Fibroblast of skin of back (primary cell): ENCODE measurements at regions not wholly inside any gene's neighbourhood (a gene's known extent, or its start where the extent isn't known, plus 50 kb on each side); places are given as distances from the start of the nearest gene placed in this dataset.

Experiments
- DNase-seq: peaks from one replicate; pipeline ENCODE4 v3.0.0-alpha.2; 2013

DNA sequence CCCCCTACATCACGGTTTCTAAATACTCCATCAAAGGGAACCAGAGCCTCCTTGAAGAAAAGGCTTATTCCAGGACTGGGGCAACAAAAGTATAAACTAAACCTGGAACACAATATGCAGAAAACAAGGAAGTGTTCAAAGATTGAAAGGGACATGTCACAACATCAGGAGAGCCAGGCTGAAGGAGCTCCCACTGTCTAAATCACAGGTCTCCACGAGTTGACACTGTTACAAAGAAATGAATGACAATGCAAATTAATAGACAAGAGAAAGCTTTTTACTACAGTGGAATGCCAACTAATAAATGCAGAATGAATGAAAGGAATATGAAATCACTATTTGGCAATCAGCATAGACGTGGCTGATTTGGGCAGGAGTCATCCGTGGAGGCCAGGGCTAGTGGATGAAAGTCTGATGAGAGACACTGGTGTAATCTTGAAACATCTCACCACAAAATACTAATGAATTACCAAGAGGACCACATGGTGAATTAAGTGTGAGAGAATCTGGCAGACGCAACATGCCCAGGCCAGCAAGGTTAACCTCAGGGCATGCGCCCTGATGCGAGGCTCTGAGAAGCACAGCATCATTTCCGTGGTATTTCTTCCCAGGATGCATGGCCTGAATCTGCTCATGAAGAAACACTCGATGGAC is 123.8 kb upstream of the TJP1 start:
- DNase-seq = peak; percentile 18

DNA sequence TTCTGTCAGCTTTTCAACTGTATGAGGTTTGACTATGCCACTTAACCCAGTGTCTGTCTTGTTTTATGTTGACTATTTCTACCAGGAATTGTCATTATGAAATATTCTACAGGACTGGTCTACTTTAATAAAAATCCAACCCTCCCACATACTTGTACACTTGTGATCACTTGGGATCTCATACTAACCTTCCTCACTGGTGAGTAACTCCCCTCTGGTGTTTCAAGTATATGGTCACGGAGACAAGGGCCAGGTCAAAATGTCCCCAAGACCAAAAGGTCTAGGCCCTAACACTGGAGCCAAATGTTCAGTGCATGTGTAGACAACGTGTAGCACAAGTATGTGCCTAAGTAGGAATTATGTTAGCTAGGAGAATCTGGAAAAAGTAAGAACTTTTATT is 122.7 kb upstream of the TJP1 start:
- no peak for DNase-seq

DNA sequence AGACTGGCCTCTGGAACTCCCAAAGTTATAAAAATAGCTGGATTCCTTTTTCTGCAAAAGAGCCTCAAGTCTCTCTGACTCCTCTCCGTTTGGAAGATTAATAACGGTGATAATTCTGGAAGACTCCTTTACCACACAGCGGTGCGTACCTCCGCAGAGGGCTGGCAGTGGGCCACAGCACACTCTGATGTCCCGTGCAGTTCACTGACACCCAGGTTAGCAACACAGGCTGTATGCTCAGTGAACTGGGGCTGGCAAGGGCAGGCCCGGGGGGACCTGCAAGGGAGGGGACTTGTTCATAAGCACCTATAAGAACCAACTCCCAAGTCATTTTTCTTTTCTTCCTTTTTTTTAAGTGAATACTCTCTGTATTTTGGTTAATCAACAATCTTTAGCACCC is 120.3 kb upstream of the TJP1 start:
- DNase-seq = no peak

DNA sequence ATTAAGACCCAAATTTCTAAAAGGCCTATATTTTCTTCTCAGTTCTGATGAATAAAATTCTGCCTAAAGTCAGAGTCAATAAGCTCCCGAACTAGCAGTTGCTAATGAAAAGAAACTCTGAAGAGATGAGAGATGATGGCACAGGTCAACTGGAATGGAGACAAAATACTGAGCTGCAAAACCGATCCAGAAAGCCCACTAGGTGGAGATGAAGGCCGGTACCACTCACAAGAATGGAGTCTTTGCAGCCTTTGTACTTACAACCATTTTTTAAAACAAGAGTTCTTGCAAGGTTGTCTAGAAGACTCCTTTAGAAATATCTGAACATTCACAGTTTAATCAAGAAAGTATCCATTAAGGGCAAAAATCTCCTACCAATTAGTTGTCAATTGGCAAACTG is 119.9 kb upstream of the TJP1 start:
- DNase-seq = no peak

DNA sequence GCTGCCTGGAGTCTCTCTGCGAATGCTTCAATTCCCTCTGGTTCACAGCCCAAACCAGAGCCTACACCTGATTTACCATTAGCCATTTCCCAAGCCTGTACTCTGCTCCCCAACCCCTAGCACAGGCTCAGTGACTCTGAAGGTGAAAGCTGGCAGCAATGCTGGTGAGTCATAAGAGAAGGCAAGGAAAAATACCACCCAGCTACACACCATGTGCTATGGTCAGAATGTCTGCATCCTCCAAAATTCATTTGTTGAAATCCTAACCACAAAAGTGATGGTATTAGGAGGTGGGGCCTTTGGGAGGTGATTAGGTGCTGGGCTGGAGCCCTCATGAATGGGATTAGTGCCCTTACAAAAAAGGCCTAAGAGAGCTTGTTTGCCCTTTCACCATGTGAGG is 117.1 kb upstream of the TJP1 start:
- DNase-seq = peak; percentile 49

DNA sequence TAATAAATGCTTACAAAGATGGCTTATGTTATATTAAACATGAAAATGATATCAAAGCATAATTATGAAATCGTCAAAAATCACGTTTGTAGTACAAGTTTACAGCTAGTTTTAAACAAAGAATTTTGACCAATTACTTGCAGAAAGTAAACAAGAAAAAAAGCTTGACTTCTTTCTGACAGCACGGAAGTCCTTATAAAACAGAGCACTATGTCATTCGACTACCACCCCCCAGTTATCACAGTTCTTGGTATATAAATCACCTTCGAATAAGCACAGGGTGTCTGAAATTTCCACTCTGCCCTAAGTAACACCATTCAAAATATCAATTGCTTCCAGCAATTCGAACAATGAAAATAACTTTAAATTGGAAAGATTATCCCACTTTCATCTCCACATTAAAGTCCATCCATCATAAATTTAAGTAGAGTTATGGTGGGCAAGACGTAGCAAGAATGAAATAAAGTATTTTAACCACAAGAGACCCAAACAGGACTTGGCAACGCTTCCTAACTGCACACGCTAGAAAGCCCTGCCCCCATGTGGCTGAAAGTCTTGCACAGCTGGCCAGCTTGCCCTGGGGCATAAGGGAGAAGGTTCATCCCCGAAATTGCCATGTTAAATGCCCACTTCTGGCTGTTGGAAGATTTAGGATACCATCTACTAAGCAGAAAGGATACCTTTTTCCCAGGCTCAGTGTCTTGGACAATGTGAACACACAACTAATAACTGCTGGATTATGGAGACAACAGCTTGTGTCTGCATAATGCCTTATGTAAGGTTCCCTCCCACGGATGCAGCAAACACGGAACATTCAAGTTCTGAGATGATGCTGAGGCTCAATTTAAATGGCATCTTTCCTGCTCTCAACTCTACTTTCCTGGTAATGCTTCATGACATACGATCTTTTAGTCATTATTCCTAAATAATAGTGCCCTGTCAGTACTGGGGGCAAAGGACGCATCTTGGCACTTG is 116.4 kb upstream of the TJP1 start:
- DNase-seq = no peak

DNA sequence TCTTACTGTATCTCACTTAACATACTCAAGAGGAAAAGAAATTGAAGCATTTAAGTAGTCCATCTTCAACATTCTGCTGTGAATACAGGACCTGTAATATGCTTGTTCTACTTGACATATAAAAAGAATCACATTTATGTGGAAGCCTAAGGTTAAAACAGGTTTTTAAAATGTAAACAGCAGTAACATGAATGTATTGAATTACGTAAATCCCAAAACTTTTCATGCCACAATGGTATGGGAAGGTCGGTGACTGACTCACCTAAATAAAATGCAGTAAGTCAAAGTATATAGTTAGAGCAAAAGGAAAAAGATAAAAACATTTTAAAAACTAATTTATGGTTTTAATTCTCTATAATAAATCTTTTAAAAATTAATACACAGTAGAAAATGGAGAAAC is 115.7 kb upstream of the TJP1 start:
- peak; percentile 66 for DNase-seq

DNA sequence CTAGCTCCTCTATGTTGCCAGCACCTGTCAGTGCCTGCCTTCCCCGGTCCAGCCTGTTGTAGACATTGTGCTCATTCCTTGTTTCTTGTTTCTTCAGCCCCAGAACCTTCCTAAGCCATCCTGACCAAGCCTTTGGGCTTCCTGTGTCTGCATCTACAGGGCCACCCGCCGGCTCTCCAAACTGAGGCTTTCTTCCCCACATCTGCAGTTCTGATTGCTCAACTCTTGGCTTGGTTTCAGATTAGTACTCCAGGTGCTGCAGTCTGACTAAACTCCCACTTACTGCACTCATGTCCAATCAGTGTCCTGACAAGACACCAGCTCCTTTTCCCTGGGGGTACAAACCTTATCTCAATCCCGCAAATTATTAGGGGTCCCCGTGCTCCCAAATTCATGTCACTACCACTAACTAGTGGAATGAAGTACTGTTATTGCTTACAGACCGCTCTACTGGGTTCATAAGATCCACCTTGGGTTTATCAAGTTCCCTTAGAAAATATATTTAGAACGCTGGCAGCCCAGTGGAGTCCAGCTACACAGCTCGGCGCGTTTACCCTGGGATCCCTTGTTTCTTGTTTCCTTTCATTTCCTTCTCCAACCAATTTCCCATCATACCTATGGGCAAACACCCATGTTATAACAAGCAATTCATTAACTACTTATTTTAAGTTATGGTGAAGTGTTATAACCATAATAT is 114.2 kb upstream of the TJP1 start:
- no peak for DNase-seq

DNA sequence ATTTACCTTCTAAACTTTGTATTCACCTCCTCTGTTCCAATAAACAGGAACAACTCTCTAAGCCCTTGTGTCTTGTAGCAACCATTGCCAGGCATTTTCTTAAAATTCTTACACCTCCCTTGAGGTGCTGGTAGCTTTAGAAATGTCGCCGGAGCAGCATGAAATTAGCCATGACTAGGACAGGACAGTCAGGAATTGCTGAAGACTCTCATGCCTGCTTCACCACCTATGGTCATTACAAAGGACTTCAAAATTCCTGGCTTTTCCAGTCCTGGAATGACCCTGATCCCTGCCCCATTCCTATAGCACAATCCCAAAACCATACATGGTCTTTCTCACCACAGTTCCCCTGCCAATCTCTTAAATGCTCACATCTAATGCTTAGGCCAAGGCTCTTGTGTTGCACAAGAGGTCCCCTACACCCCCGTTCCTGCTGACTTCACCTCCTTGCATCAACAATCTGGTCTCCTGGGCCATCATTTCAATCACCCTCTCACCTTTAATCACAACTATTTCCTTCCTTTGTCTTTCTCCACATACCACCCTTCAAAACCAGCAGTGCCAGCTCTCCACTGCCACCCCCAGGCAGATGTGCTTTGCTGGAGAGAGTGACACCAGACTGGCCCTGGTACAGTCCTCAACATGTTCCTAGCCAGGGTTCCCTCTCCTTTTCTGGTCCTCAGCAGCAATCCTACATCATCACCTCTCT is 113.2 kb upstream of the TJP1 start:
- DNase-seq = no peak

DNA sequence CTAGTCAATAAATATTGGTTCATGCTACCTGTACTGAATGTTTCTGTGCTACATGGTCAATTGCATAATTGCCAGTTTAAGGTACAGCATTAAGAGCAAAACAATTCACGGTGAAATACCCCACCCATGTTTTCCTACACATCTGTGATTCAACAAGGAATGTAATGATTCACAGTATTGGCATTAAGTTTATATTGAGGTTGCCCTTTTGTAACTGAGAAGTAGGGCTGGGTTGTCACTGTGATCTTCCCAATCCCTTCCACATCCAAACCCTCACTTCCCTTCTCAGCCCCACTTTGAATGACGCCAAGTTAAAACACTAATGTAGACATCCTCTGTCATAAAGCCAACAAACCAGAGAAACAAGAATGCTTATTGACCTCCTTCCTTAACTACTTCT is 112.0 kb upstream of the TJP1 start:
- DNase-seq = peak; percentile 71

DNA sequence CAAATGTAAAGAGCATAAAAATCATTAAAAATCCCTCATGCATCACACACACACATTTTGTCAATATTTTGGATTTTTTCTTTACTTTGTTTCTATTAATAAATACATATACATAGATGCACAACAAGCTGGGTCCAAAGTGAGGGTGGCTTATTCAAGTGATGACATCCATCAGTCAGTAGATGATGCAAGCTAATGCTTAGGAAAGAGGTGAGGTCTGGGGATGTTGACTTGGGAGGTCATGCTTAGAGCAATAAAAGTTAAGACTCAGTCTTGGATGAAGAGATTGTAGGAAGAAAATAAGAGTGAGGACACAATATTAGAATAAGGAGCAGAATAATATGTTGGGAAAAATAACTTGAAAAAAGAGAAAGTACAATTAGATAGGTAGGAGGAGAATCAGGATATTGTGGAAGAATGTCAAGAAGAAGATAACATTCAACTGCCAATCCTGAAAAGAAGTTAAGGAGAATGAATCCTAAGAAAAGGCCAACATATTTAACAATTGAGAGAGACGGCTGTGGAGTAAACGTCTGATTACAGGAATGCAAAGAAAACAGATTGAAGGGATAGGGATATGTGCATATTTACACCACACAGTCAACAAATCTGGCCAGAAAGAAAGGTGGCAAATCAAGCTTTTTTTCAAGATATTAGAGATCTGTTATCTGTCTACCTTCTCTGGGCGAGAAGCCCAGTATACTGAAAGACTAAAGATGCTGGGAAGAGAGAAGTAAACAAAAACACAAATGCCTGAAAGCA is 111.0 kb upstream of the TJP1 start:
- no peak for DNase-seq

DNA sequence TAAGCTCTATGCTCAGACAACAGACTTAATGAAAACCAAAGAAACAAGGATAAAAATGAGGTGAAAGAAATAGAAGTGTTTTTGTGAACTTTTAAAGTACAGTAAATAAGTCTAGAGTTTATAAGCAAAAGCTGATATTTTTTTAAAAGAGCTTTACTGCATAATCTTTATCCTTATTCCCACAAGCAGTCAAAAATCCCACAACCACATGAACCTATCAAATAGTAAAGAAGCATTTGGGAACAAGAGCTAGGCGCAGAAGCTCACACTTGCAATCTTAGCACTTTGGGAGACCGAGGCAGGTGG is 103.8 kb upstream of the TJP1 start:
- no peak for DNase-seq

DNA sequence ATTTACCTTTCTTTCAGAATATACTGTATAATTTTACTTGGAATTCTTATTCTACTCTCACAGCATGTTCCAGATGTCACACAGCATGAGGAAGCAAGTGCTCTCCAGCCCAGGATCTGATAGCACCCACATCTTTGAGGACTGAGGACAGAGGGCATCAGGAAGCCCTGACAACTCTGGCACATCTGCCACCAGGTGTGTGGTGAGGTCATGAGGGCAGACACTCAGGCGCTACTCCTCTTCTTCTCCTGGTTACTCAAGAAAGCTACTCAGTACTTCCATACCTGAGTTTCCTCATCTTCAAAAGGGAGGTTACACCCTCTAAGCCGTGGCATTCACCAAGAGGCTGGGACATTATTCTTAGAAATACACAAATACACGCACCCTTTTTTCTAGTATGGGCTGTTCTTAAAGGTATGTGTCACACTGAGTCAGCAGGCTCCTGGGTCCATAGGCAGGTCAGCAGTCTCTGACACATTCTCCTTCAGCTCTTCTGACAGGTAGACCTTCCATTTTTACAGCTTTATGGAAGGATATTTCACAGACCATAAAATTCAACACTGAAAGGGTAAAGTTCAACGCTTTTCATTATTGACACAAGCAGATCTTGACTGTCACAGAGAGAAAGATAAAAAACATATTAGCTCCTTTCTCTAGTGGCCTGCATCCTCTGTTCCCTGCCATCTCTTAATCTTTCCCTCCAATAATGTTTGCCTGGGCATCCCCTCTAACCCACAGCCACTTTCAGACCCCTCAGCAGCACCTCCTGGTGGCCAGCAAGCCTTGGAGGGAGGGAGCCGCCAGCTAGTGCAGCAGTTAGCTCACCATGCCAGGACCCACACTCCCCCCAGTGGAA is 103.2 kb upstream of the TJP1 start:
- peak; percentile 72 for DNase-seq

DNA sequence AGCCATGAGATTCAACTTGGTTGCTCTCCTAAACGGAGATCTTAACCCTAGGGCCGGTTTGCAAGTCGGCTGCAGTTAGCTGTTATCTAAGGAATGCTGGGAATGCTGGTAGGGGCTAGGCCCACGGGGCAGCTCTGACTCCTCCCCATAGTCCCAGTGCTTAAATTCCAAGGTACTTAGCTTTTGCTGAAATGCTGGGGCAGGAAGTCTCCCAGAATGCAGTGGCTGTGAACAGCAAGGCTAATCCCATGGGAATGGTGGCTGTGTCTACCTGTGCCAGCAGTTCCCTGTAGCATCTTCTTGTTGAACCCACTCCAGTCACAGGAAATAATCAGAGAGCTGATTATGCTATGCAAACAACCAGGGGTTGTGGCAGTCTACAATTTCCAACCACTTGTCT is 102.5 kb upstream of the TJP1 start:
- DNase-seq = peak; percentile 93

DNA sequence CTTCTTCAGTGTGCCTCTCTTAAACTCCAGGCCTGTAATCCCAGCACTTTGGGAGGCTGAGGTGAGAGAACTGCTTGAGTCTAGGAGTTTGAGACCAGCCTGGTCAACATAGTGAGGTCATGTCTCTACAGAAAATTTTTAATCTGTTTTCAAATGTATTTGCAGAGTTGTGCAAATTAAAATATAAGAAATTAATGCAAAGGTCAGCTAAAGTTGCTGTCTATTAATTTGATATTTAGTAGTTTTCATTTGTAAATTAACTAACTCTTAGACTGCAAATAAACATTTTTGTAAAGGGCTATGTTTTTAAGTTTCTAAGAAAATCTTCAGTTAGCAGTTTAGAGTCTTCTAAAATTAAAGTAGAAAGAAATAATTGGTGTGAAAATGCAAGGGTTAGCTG is 99.9 kb upstream of the TJP1 start:
- DNase-seq = no peak

DNA sequence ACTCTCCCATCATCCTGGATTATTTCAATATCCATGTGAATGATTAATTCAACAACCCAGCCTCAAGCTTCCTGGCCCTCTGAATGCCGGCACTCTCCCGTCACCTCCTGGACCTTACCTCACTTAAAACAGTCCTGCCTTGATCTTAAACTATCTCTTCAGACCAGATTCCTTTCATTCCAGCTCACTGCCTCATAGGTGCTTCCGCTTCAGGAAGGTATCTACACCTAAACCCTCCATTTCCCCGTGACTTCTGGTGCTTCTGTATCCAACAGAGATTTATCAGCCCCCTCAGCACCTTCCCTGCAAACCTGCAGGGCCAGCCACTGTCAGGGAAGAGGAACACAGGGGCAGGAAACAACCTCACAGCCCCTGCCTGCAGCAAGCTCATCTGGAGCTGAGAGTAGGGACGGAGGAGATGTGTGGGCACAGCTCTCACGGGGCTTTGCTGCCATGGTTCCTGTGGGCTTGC is 98.9 kb upstream of the TJP1 start:
- DNase-seq = no peak

DNA sequence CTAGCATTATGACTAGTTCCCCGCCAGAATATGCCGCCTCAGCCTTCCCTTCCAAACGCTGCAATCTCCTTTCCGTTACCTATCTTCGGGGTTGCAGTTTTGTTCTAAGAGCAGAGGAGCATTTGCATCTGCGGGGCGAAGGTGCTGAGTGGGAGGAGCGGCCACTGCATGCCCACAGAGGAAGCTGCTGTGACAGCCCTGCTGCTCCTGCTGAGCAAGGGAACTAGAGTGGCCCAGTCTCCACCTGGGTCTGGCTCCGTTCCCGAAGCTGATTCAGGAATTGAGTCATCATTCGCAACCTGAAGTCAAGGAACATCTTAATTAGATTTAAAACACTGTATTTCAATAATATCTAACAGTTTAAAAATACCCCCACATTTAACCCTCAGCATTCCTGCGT is 98.2 kb upstream of the TJP1 start:
- no peak for DNase-seq

DNA sequence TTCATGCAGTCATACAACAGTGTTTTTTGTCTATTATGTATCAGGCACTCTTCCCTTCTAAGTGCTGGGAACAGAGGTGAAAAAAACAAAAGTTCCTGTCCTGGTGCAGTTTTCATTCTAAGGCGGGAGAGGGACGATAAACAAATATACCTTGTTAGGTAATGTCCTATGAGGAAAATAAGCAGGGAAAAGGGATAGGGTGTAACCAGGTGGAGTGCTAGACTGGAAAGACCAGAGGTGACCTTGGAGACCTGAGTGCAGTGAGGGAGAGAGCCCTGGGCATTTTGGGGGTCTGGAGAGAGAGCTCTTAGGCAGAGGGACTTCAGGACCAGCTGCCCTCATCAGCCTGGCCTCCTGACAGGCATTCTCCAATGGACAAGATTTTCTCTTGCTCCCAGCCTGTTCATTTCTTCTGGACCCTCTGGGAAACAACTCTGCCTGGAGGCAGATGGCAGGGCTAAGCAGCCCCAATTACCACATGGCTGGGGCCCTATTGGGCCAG is 97.2 kb upstream of the TJP1 start:
- no peak for DNase-seq

DNA sequence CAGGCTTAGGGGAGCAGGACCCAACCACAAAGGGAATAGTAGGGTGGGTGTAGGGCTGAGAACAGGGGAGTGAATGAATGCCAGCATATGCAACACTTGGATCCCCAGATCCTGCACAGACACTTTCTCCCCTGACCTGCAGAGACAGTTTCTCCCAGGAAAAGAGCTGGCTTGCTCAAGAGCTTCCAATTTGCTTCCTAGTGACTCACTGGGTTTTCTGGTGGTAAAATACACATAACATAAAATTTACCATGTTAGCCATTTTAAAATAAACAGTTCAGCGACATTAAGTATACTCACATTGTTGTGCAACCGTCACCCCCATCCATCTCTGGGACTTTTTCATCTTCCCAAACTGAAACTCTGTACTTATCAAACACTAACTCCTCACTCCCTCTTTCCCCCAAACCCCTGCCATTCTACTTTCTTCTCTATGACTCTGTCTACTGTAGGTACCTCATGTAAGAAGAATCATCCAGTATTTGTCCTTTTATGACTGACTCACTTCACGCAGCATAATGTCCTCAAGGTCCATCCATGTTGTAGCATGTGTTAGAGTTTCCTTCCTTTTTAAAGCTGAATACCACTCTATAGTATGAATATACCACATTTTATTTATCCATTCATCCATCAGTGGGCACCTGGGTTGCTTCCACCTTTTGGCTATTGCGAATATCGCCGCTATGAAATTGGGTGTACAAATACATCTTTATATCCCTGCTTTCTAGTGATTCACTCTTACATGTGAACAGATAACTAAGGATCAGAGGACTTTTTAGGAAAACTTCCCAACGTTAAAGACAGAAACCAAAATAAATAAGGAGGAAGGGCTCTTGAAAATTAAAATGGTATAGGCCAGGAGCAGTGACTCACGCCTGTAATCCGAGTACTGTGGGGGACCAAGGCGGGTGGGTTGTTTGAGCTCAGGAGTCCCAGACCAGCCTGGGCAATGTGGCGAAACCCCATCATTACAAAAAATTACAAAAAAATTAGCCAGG is 95.6 kb upstream of the TJP1 start:
- peak; percentile 51 for DNase-seq

DNA sequence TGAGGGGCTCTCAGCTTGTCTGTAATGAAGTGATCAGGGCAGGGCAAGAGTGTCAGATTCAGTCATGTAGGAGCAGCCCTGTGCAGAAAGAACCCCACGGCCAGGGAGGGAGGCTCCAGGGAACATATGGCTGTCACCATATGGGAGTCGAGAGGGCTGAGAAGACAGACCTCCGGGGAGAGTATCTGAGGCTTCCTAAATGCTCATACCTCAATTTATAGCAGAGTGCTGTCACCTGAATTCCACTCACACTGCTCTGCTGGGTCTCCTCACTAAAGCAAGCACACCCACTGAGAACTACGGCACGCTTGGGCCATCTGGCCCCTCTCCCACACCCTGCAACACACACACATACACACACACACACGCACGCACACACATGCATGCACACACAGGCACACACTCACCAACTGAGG is 92.3 kb upstream of the TJP1 start:
- no peak for DNase-seq
